Epithelial cell of esophagus (primary cell): ENCODE measurements at regions not wholly inside any gene's neighbourhood (a gene's known extent, or its start where the extent isn't known, plus 50 kb on each side); places are given as distances from the start of the nearest gene placed in this dataset.

Source experiments
- DNase-seq: peaks from one replicate; pipeline ENCODE4 v3.0.0; 2010; ENCODE audit warnings: low read depth
- H3K4me3 ChIP-seq: 2 replicates; pipeline ENCODE4 v1.5.1; 2011; ENCODE audit warnings: mild to moderate bottlenecking, low read length, control low read depth
- CTCF ChIP-seq: IDR thresholded peaks from 2 replicates; pipeline ENCODE4 v1.5.1; 2011; ENCODE audit warnings: low read depth, mild to moderate bottlenecking, low read length, control low read depth, inconsistent platforms; ENCODE audit not compliant: insufficient read depth; ENCODE audit errors: missing control alignments

- TF ChIP-seq CTCF = no peak
- no peak for DNase-seq
- H3K4me3 ChIP-seq = no peak overlapping the region
These were observed 2469.0 kb downstream of the PCDH7 start for GRCh38 chr4:33189169-33189568.

GRCh38 chr4:33193109-33193508 lies 2472.9 kb downstream of the PCDH7 start:
- no peak for TF ChIP-seq CTCF
- DNase-seq = no peak
- no peak overlapping the region for H3K4me3 ChIP-seq

GRCh38 chr4:33200377-33200776 lies 2480.2 kb downstream of the PCDH7 start:
- DNase-seq = no peak
- no peak overlapping the region for H3K4me3 ChIP-seq
- TF ChIP-seq CTCF = no peak

- no peak for TF ChIP-seq CTCF
- H3K4me3 ChIP-seq = no peak overlapping the region
- no peak for DNase-seq
These were observed 2498.1 kb downstream of the PCDH7 start for GRCh38 chr4:33218238-33218637.

- DNase-seq = no peak
- no peak for TF ChIP-seq CTCF
- H3K4me3 ChIP-seq = no peak overlapping the region
These were observed 2506.0 kb downstream of the PCDH7 start for GRCh38 chr4:33226133-33226532.

- TF ChIP-seq CTCF = no peak
These were observed 2506.6 kb downstream of the PCDH7 start for GRCh38 chr4:33226783-33227182.

GRCh38 chr4:33255094-33255493 lies 2534.9 kb downstream of the PCDH7 start:
- H3K4me3 ChIP-seq = no peak overlapping the region
- TF ChIP-seq CTCF = no peak
- no peak for DNase-seq

More at GRCh38 chr4:33226783-33227182, 2506.6 kb downstream of the PCDH7 start:
- DNase-seq = no peak
- H3K4me3 ChIP-seq = no peak overlapping the region
